T-helper 2 cell treated with Interferon-gamma antibody and Interleukin-4, amounts not matched to agents 5 μg/mL and 100 μg/mL, for 36 hours (primary cell): ENCODE measurements at regions not wholly inside any gene's neighbourhood (a gene's known extent, or its start where the extent isn't known, plus 50 kb on each side); places are given as distances from the start of the nearest gene placed in this dataset.

Source experiments
- DNase-seq: peaks from one replicate; pipeline ENCODE4 v3.0.0; 2021; ENCODE audit warnings: low spot score
- H3K27ac Mint-ChIP-seq: one replicate; pipeline ENCODE4 v1.8.0; 2021; ENCODE audit warnings: mild to moderate bottlenecking, mixed read lengths
- H3K27me3 Mint-ChIP-seq: one replicate; pipeline ENCODE4 v1.8.0; 2021; ENCODE audit warnings: low read depth, mixed read lengths
- H3K36me3 Mint-ChIP-seq: one replicate; pipeline ENCODE4 v1.8.0; 2021; ENCODE audit warnings: low read depth, mixed read lengths
- H3K4me1 Mint-ChIP-seq: one replicate; pipeline ENCODE4 v1.8.0; 2021; ENCODE audit warnings: low read depth, mixed read lengths
- H3K4me3 Mint-ChIP-seq: one replicate; pipeline ENCODE4 v1.8.0; 2022; ENCODE audit warnings: mild to moderate bottlenecking, moderate library complexity, mixed read lengths
- H3K9me3 Mint-ChIP-seq: one replicate; pipeline ENCODE4 v1.8.0; 2021; ENCODE audit warnings: mixed read lengths

DNA sequence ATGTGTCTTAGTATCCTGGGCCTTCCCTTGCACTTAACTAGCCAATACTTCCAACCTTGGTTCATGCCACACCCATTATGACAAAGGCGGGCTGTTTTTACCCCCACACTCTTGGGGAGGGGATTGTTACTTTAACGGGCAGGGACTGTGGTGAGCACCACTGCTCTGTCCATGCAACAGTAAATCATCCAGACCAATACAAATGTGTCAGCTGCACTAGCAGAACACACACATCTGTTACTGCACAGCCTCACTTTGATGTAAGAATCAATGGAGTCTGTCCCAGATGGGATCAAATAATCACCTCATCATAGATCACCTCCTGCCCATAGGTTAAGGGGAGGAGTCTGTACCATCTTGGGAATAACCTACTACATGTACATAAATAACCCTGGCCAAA lies 58.1 kb downstream of the NPAP1 start:
- DNase-seq: no peak
- Mint-ChIP-seq H3K9me3 (peaks cover 48% of the 10 kb centered on the region), H3K4me3 (no peak overlapping the region), H3K4me1 (no peaks in the 10 kb centered on the region), H3K27me3 (no peaks in the 10 kb centered on the region), H3K27ac (no peak overlapping the region), H3K36me3 (no peaks in the 10 kb centered on the region)

DNA sequence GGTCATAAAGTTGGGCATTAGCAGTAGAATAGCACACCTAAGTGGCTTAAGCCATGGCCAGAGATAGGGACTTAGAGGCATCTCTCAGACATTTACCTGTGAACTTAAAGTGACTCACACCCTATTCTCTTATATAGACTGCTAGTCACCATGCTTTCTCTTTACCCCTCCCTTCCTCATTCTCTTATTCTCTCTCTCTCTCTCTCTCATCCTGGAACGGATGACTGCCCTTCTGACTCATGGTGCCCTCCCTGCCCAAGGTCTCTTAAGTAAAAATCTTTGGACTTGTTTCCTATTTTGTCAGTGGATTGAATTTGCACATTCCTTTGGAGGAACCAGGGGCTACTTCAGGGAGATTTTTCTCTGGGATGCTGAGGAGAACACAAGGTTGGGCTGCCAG lies 58.8 kb downstream of the NPAP1 start:
- Mint-ChIP-seq H3K4me1 (no peaks in the 10 kb centered on the region), H3K4me3 (no peak overlapping the region), H3K27me3 (no peaks in the 10 kb centered on the region), H3K27ac (no peak overlapping the region), H3K9me3 (peaks cover 45% of the 10 kb centered on the region), H3K36me3 (no peaks in the 10 kb centered on the region)
- no peak for DNase-seq

DNA sequence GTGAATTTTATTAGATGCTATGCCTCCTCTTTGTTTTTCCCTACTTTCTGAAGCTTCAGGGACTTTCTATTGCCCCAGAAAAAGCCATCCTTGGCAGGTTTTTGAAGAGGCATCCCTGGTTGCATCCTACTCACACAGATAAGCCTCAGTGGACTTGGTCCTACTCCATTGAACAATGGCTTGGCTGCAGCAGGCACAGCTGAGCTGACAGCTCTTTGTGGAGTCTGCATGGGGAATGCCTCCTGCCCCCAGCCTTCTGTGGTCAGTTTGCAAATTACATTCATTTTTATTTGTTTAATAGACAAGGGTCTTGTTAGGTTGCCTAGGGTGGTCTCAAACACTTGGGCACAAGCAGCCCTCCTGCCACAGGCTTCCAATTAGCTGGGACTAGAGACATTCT lies 69.7 kb downstream of the NPAP1 start:
- Mint-ChIP-seq H3K4me3 (no peak overlapping the region), H3K36me3 (no peaks in the 10 kb centered on the region)

DNA sequence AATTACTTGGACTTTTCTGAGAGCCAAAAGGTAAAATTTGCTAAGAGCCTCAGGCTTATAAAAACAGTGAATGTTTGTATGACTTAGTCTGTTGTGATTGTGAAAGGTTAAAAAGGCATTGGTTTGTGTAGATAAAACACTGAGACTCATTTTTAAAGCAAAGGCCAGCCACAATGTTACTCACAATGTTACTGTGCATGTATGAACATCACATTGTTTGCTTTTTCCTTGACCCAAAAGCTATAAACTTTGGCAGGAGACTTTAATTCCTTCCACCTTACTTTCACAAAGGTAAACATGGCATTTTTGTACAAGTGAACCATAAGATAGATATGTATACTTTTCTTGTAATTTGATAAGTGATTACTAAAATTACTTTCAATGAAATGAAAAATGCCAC lies 70.5 kb downstream of the NPAP1 start:
- Mint-ChIP-seq H3K4me1 (no peaks in the 10 kb centered on the region), H3K36me3 (no peaks in the 10 kb centered on the region), H3K27ac (no peak overlapping the region), H3K4me3 (no peak overlapping the region), H3K27me3 (no peaks in the 10 kb centered on the region), H3K9me3 (peaks cover 33% of the 10 kb centered on the region)
- no peak for DNase-seq

More for the DNA sequence above, 69.7 kb downstream of the NPAP1 start:
- Mint-ChIP-seq H3K27ac (no peak overlapping the region), H3K27me3 (no peaks in the 10 kb centered on the region), H3K4me1 (no peaks in the 10 kb centered on the region), H3K9me3 (peaks cover 41% of the 10 kb centered on the region)
- DNase-seq: no peak

DNA sequence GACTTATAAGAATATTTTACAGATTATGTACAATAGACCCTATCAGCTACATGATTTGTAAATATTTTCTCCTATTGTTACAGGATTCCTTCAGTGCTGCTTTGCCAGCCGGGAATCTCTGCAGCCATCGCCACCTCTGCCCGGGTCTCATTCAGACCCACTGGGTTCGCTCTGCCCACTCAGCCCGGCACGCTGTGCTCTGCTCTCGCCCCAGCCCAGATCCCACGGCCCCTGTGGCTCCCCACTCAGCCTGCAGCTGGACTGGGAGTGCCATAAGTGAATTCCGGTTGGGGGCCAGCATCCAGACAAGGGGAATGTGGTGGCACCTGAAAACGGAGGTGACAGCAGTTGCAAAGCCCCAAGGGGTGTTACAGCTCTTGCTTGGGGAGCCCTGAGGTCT lies 71.8 kb downstream of the NPAP1 start:
- Mint-ChIP-seq H3K4me3 (no peak overlapping the region), H3K36me3 (no peaks in the 10 kb centered on the region), H3K27me3 (no peaks in the 10 kb centered on the region), H3K9me3 (peaks cover 27% of the 10 kb centered on the region), H3K27ac (no peak overlapping the region), H3K4me1 (no peaks in the 10 kb centered on the region)
- no peak for DNase-seq

DNA sequence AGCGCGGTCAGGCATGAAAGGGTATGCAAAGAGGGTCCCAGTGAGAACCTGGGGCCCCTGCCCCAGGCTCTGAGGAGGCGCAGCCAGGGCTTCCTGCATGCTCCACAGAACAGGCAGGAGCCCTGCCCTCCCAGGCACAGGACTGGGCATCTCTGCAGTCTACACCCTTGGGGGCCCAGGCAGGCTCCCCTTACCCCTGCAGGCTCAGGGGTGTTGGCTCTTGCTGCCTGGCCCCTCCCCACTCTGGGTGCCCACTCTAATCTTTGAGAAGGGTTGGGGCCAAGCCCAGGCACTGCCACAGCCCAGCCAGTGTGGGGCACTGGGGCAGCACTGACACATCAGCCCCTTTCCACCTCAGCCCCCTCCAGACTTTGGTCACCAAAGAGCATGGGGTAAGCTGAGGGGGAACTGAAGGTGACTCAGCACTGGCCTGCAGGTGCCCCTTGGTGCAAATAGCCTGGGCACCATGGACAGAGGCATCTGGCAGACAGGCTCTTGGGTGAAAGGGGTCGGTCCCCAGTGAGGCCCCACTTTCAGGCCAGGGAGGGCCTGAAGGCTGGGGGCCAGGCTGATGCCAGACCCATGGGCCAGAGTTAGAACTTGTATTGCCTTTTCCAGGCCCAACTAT lies 73.4 kb downstream of the NPAP1 start:
- H3K4me1 Mint-ChIP-seq: no peaks in the 10 kb centered on the region
- no peak overlapping the region for H3K4me3 Mint-ChIP-seq
- H3K27me3 Mint-ChIP-seq: no peaks in the 10 kb centered on the region
- no peaks in the 10 kb centered on the region for H3K36me3 Mint-ChIP-seq
- no peak for DNase-seq
- H3K27ac Mint-ChIP-seq: no peak overlapping the region
- peaks cover 28% of the 10 kb centered on the region for H3K9me3 Mint-ChIP-seq

DNA sequence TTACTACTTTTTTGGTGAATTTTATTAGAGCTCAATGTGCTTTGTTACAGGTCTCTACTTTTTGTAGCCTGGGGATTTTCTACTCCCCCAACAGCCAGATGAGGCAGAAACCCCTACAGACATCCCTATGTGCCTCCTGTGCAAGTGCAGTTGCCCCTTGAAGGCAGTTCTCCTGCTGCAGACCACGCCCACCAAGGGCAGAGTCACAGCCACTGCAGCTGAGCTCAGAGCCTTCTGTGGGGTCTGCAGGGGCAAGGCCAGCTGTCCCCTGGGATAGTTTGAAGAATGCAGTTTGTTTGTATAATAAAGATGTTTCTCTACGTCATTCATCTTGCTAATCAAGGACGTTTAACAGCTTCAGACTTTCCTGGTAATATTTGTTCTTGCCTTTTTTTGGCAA lies 76.8 kb downstream of the NPAP1 start:
- Mint-ChIP-seq H3K27ac (no peak overlapping the region), H3K36me3 (no peaks in the 10 kb centered on the region), H3K27me3 (no peaks in the 10 kb centered on the region), H3K4me1 (no peaks in the 10 kb centered on the region), H3K4me3 (no peak overlapping the region), H3K9me3 (peaks cover 42% of the 10 kb centered on the region)
- DNase-seq: no peak

DNA sequence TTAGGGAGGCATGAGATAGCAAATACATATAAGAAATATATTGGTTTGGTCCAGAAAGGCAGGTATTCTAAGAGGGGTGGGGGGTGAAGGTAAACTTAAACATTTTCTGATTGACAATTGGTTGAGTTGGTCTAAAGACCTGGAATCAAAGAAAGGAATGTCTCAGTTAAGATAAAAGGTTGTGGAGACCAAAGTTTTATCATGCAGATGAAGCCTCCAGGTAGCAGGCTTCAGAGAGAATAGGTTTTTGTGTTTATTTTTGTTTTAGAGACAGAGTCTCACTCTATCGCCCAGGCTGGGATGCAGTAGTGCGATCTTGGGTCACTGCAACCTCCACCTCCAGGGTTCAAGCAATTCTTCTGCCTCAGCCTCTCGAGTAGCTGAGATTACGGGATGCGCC lies 80.5 kb downstream of the NPAP1 start:
- DNase-seq: no peak
- Mint-ChIP-seq H3K36me3 (no peaks in the 10 kb centered on the region), H3K27me3 (no peaks in the 10 kb centered on the region), H3K27ac (no peak overlapping the region), H3K4me3 (no peak overlapping the region), H3K4me1 (no peaks in the 10 kb centered on the region), H3K9me3 (peaks cover 60% of the 10 kb centered on the region)

DNA sequence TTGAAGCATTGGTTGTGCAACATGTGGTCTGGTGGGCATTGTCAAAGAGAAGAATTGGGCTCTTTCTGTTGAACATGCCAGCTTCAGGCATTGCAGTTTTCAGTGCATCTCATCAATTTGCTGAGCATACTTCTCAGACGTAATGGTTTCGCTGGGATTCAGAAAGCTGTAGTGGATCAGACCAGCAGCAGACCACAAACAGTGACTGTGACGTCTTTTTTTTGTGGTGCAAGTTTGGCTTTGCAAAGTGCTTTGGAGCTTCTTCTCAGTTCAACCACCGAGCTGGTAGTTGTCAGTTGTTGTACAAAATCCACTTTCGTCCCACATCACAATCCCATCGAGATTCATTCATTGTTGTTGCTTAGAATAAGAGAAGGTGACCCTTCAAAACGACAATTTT lies 84.5 kb downstream of the NPAP1 start:
- Mint-ChIP-seq H3K9me3 (peaks cover 60% of the 10 kb centered on the region), H3K4me3 (no peak overlapping the region), H3K4me1 (no peaks in the 10 kb centered on the region), H3K36me3 (no peaks in the 10 kb centered on the region), H3K27ac (no peak overlapping the region), H3K27me3 (no peaks in the 10 kb centered on the region)
- DNase-seq: no peak

DNA sequence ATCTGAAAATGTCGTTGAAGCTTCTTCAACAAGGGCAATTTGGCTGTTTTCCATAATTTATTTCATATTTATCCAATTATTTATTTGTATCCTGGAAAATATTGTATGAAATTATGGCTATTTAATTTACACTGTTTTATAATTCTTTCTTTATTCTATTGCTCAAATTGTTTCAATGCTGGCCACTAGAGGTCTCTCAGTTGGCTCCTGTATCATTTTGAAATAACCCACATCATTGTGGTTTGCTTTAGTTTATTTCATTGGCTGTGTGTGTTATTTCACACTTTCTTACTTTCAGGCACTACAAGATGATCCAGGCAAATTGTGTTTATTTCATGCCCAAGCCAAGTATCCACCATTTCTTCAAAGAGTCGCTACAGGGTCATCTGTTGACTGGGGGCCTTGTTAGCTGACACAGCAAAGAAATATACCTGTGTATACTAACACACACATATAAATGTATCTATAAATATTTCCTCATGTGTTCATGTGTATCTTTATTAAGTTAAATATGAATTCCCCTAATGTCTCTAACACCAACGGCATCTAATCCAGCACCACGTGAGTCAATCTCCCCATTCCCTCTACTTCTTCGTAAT lies 86.2 kb downstream of the NPAP1 start:
- Mint-ChIP-seq H3K4me1 (no peaks in the 10 kb centered on the region), H3K9me3 (peaks cover 59% of the 10 kb centered on the region), H3K27ac (no peak overlapping the region), H3K27me3 (no peaks in the 10 kb centered on the region), H3K4me3 (no peak overlapping the region), H3K36me3 (no peaks in the 10 kb centered on the region)
- DNase-seq: no peak

DNA sequence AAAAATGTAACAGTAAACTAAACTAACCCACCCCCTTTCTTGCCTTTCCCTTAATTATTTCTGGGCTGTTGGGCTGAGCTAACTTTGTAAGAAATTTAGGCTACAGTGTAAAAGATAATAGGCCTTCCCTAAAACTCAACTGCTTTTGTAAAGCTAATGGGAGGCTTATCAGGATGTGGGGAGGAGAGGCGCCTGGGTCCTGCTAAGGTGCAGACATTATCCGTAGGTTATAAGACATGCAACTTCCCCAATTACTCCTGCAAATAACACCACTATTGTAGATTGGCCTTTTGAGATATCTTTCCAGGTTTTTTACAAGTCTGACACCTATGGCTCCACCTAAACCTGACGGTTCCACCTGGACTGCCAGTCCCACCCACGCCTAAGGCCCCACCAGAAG lies 88.3 kb downstream of the NPAP1 start:
- no peaks in the 10 kb centered on the region for H3K4me1 Mint-ChIP-seq
- H3K9me3 Mint-ChIP-seq: peaks cover 42% of the 10 kb centered on the region
- H3K36me3 Mint-ChIP-seq: no peaks in the 10 kb centered on the region
- H3K4me3 Mint-ChIP-seq: no peak overlapping the region
- DNase-seq: no peak
- no peak overlapping the region for H3K27ac Mint-ChIP-seq
- H3K27me3 Mint-ChIP-seq: no peaks in the 10 kb centered on the region

DNA sequence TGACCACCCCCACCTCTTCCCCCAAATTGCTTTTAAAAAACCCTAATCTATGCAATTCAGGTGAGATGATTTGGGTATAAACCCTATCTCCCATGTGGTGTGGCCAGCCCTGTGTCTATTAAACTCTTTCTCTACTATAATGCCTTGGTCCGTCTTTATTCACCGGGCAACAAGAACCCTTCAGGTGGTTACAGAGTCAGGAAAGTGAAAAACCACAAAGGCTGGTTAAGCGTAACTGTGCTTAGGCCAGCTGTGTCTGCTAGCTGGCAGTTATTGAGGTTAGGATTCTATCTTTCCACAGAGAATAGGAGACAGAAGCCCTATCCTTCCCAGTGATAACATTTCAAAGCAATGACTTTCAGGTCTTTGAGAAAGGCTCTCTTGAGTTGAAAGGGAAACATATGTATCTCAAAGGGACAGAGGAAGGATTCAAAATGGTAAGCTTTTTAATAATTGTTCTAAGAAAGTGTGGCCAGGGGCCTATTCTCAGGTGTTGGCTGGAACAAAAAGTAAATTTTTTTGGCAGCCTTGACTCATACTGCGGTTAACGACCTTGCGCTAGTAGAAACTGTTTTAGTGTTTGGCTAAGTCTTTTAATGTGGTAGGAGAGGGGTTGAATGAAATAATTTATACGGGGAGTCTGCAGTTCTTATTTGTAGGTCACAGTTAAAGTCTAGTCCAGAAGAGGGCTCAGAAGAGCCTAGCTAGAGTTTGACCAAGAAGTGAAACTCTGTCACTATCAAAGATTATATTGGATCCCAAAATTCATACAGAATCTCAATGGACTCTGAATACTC lies 89.0 kb downstream of the NPAP1 start:
- H3K4me1 Mint-ChIP-seq: no peaks in the 10 kb centered on the region
- H3K9me3 Mint-ChIP-seq: peaks cover 39% of the 10 kb centered on the region
- no peak overlapping the region for H3K27ac Mint-ChIP-seq
- H3K27me3 Mint-ChIP-seq: no peaks in the 10 kb centered on the region
- no peak for DNase-seq
- no peaks in the 10 kb centered on the region for H3K36me3 Mint-ChIP-seq
- no peak overlapping the region for H3K4me3 Mint-ChIP-seq

DNA sequence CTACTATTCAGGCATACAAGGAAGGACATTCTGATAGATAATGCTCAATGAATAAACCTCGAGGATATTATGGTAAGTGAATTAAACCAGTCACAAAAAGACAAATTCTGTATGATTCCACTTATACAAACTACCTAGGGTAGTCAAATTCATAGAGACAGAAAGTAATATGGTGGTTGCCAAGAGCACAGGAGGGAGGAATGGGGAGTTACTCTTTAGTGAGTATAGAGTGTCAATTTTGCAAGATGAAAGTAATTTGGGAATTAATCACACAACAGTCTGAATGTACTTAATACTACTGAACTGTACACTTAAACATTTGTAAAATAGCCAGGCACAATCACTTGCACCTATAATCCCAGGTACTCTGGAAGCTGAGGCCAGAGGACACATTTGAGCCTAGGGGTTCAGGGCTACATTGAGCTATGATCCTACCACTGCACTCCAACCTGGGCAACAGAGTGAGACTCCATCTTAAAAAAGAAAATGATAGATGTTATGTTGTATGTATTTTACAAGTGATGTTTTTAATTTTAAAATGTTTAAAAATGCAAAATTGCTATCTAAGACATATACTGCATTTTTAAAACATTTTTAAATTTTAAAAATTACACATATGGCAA lies 91.0 kb downstream of the NPAP1 start:
- DNase-seq: no peak
- no peaks in the 10 kb centered on the region for H3K27me3 Mint-ChIP-seq
- no peaks in the 10 kb centered on the region for H3K36me3 Mint-ChIP-seq
- H3K4me3 Mint-ChIP-seq: no peak overlapping the region
- no peaks in the 10 kb centered on the region for H3K4me1 Mint-ChIP-seq
- peaks cover 30% of the 10 kb centered on the region for H3K9me3 Mint-ChIP-seq
- no peak overlapping the region for H3K27ac Mint-ChIP-seq

DNA sequence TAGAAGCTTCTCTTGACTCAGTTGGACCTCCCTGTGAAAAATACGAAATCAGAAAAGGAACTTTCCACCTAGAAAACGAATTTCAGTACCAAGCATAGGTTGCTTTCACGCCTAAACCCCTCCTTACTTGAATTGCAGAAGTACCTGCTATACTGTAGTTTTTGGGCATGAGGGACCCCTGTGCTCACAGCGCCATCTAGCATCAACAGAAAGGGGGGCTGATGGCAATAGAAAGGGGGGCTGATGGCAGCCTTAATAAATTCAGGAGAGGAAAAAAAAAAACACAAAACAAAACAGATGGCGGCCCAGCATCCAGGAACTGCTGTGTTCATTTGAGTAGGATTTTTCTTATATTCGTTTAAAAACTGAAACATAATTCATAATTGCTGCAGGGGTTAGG lies 96.7 kb downstream of the NPAP1 start:
- H3K27ac Mint-ChIP-seq: no peak overlapping the region
- peaks cover 40% of the 10 kb centered on the region for H3K9me3 Mint-ChIP-seq
- DNase-seq: no peak
- H3K27me3 Mint-ChIP-seq: no peaks in the 10 kb centered on the region
- H3K4me1 Mint-ChIP-seq: peaks cover 3% of the 10 kb centered on the region
- peaks cover 3% of the 10 kb centered on the region for H3K36me3 Mint-ChIP-seq
- H3K4me3 Mint-ChIP-seq: no peak overlapping the region
